ENCODE measurements at regions not wholly inside any gene's neighbourhood (a gene's known extent, or its start where the extent isn't known, plus 50 kb on each side); places are given as distances from the start of the nearest gene placed in this dataset.

DNA sequence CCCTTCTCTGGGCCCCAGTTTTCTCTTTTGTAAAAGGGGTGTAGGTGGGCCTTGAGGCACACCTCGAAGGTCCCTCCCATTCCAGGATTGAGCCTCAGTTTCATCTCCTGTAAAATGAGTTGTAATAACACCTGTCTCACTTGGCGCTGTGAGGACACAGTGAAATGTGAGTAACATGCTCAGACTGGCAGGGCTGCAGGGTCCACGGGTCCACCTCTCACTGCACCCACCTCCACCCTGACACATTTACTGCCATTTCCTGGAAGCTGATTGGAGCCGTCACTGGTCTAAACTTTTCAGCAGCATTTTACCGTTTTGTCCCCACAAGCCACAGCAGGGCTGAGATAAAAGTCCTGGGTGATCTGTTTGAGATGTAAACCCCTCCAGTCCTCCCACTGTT lies 398.0 kb downstream of the PTPRU start:
- Histone ChIP-seq H3K27ac (ENCODE audit: low read length) (no peak overlapping the region), H3K36me3 (ENCODE audit: insufficient read depth, low read length) (no peaks in the 10 kb centered on the region), H4K20me1 (ENCODE audit: insufficient read depth) (no peaks in the 10 kb centered on the region), H3K27me3 (ENCODE audit: insufficient read depth, low read depth, low read length) (no peaks in the 10 kb centered on the region), H3K4me3 (ENCODE audit: low read length) (no peak overlapping the region), H3K9ac (ENCODE audit: low read length) (no peak overlapping the region), H2AFZ (ENCODE audit: low read depth, low read length) (no peak overlapping the region), H3K9me2 (ENCODE audit: insufficient read depth, low read length) (no peaks in the 10 kb centered on the region), H3K79me2 (replicated peaks; ENCODE audit: insufficient read depth, low read length) (no peaks in the 10 kb centered on the region), H3K4me2 (ENCODE audit: low read length) (no peak overlapping the region), H3F3A (ENCODE audit: insufficient read depth, low read length, poor library complexity, severe bottlenecking) (no peaks in the 10 kb centered on the region), H3K9me3 (ENCODE audit: low read length) (no peaks in the 10 kb centered on the region)
- no peak for TF ChIP-seq SMC3 (conservative IDR thresholded peaks at IDR 0.05; ENCODE audit: poor library complexity)
- TF ChIP-seq MXI1 (conservative IDR thresholded peaks at IDR 0.05; ENCODE audit: poor library complexity, severe bottlenecking), result no peak
- TF ChIP-seq, protein P1, sequence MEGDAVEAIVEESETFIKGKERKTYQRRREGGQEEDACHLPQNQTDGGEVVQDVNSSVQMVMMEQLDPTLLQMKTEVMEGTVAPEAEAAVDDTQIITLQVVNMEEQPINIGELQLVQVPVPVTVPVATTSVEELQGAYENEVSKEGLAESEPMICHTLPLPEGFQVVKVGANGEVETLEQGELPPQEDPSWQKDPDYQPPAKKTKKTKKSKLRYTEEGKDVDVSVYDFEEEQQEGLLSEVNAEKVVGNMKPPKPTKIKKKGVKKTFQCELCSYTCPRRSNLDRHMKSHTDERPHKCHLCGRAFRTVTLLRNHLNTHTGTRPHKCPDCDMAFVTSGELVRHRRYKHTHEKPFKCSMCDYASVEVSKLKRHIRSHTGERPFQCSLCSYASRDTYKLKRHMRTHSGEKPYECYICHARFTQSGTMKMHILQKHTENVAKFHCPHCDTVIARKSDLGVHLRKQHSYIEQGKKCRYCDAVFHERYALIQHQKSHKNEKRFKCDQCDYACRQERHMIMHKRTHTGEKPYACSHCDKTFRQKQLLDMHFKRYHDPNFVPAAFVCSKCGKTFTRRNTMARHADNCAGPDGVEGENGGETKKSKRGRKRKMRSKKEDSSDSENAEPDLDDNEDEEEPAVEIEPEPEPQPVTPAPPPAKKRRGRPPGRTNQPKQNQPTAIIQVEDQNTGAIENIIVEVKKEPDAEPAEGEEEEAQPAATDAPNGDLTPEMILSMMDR (IDR thresholded peaks at IDR 0.05; ENCODE audit: poor library complexity, severe bottlenecking), result no peak
- TF ChIP-seq POLR2AphosphoS5 (IDR thresholded peaks at IDR 0.05), result no peak
- TF ChIP-seq RAD21 (conservative IDR thresholded peaks at IDR 0.05), result no peak
- TF ChIP-seq EP300 (conservative IDR thresholded peaks at IDR 0.05; ENCODE audit: poor library complexity, severe bottlenecking), result no peak
- no peak for TF ChIP-seq TAF1 (IDR thresholded peaks at IDR 0.05; ENCODE audit: low read depth)
- TF ChIP-seq EZH2 (IDR thresholded peaks at IDR 0.05; ENCODE audit: borderline replicate concordance, insufficient read depth, low read length, poor library complexity, severe bottlenecking), result no peak
- TF ChIP-seq, protein P2, sequence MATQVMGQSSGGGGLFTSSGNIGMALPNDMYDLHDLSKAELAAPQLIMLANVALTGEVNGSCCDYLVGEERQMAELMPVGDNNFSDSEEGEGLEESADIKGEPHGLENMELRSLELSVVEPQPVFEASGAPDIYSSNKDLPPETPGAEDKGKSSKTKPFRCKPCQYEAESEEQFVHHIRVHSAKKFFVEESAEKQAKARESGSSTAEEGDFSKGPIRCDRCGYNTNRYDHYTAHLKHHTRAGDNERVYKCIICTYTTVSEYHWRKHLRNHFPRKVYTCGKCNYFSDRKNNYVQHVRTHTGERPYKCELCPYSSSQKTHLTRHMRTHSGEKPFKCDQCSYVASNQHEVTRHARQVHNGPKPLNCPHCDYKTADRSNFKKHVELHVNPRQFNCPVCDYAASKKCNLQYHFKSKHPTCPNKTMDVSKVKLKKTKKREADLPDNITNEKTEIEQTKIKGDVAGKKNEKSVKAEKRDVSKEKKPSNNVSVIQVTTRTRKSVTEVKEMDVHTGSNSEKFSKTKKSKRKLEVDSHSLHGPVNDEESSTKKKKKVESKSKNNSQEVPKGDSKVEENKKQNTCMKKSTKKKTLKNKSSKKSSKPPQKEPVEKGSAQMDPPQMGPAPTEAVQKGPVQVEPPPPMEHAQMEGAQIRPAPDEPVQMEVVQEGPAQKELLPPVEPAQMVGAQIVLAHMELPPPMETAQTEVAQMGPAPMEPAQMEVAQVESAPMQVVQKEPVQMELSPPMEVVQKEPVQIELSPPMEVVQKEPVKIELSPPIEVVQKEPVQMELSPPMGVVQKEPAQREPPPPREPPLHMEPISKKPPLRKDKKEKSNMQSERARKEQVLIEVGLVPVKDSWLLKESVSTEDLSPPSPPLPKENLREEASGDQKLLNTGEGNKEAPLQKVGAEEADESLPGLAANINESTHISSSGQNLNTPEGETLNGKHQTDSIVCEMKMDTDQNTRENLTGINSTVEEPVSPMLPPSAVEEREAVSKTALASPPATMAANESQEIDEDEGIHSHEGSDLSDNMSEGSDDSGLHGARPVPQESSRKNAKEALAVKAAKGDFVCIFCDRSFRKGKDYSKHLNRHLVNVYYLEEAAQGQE (IDR thresholded peaks at IDR 0.05; ENCODE audit: borderline replicate concordance), result no peak

DNA sequence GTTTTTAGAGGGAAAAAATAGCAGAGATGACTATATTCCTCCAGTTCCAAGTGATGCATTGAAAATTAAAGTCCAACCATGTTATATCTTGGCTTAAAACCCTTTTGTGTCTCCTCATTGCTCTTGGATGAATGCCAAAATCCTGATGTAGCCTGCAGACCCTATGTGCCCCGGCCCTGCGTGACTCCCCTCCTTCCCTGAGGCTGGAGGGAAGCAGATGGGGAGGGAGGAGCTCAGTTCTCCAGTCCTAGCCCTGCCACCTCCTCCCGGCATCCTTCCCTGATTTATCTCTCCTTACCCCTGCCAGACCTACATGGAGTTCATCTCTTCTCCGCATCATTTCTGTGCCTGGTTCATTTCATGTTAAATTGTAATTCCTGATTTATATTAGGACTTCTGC lies 397.4 kb downstream of the PTPRU start:
- H3K4me2 ChIP-seq (ENCODE audit: low read length), result no peak overlapping the region
- H3K9me3 ChIP-seq (ENCODE audit: low read length), result no peaks in the 10 kb centered on the region
- H3F3A ChIP-seq (ENCODE audit: insufficient read depth, low read length, poor library complexity, severe bottlenecking), result no peaks in the 10 kb centered on the region
- TF ChIP-seq TAF1 (IDR thresholded peaks at IDR 0.05; ENCODE audit: low read depth), result no peak
- TF ChIP-seq, protein P1 (IDR thresholded peaks at IDR 0.05; ENCODE audit: poor library complexity, severe bottlenecking), result no peak
- TF ChIP-seq EP300 (conservative IDR thresholded peaks at IDR 0.05; ENCODE audit: poor library complexity, severe bottlenecking), result no peak
- TF ChIP-seq SMC3 (conservative IDR thresholded peaks at IDR 0.05; ENCODE audit: poor library complexity), result no peak
- no peak for TF ChIP-seq EZH2 (IDR thresholded peaks at IDR 0.05; ENCODE audit: borderline replicate concordance, insufficient read depth, low read length, poor library complexity, severe bottlenecking)
- TF ChIP-seq, protein P2 (IDR thresholded peaks at IDR 0.05; ENCODE audit: borderline replicate concordance), result no peak
- no peak for TF ChIP-seq RAD21 (conservative IDR thresholded peaks at IDR 0.05)
- TF ChIP-seq POLR2AphosphoS5 (IDR thresholded peaks at IDR 0.05), result no peak
- no peak for TF ChIP-seq MXI1 (conservative IDR thresholded peaks at IDR 0.05; ENCODE audit: poor library complexity, severe bottlenecking)
- no peaks in the 10 kb centered on the region for H4K20me1 ChIP-seq (ENCODE audit: insufficient read depth)
- no peaks in the 10 kb centered on the region for H3K9me2 ChIP-seq (ENCODE audit: insufficient read depth, low read length)
- no peak overlapping the region for H3K4me3 ChIP-seq (ENCODE audit: low read length)
- no peak overlapping the region for H3K9ac ChIP-seq (ENCODE audit: low read length)
- no peak overlapping the region for H2AFZ ChIP-seq (ENCODE audit: low read depth, low read length)
- no peaks in the 10 kb centered on the region for H3K36me3 ChIP-seq (ENCODE audit: insufficient read depth, low read length)
- no peaks in the 10 kb centered on the region for H3K27me3 ChIP-seq (ENCODE audit: insufficient read depth, low read depth, low read length)
- no peak overlapping the region for H3K27ac ChIP-seq (ENCODE audit: low read length)
- no peaks in the 10 kb centered on the region for H3K79me2 ChIP-seq (replicated peaks; ENCODE audit: insufficient read depth, low read length)

Data from neural cell (in vitro differentiated cells).